ENCODE measurements at regions not wholly inside any gene's neighbourhood (a gene's known extent, or its start where the extent isn't known, plus 50 kb on each side); places are given as distances from the start of the nearest gene placed in this dataset.

DNA sequence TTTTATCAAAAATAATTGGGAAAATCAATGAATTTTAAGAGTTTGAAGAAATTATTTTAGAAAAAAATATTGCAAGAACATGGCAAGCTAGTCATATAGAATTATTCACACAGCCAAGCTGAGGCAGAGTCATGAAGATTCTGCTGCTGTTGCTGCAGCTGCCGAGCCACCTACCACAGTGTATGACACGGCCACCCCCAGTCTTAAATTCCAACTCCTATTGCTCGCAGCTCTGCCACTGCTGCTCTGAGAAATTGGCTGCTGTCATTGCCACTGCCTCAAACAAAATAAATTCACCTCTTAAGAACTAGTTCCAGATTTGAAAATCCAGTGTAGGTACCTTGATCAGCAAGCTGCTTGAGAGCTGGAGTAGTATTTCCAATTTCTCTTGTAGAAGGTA, 1318.8 kb upstream of the ACO1 start:
- intact Hi-C loops (cut with micrococcal nuclease), result no loop called here
- H3K36me3 Mint-ChIP-seq, result no peaks in the 10 kb centered on the region
- CTCF ChIA-PET (ENCODE audit: partially characterized antibody), result no interaction called here
- POLR2A ChIA-PET (ENCODE audit: partially characterized antibody), result no interaction called here
- H3K9me3 Mint-ChIP-seq, result peaks cover 0 to 5% (median 0%) of the 10 kb centered on the region in 8 donors
- no peak overlapping the region for H3K27ac Mint-ChIP-seq
- no peak for DNase-seq
- H3K27me3 Mint-ChIP-seq, result peaks cover 4 to 8% of the 10 kb centered on the region in 2 donors
- Histone ChIP-seq H3K27me3 (ENCODE audit: insufficient read depth, low read length) (no peaks in the 10 kb centered on the region), H3K4me1 (ENCODE audit: insufficient read depth, low read length) (no peaks in the 10 kb centered on the region), H3K36me3 (ENCODE audit: insufficient read depth, low read length) (no peaks in the 10 kb centered on the region), H3K27ac (ENCODE audit: low read depth, low read length) (no peak overlapping the region), H3K4me3 (ENCODE audit: low read length in 2 of 2) (no peak overlapping the region), H3K9me3 (ENCODE audit: control insufficient read depth in 1 of 2, low read length in 2 of 2) (no peaks in the 10 kb centered on the region)
- H3K4me3 Mint-ChIP-seq, result no peak overlapping the region
- H3K4me1 Mint-ChIP-seq, result no peaks in the 10 kb centered on the region

DNA sequence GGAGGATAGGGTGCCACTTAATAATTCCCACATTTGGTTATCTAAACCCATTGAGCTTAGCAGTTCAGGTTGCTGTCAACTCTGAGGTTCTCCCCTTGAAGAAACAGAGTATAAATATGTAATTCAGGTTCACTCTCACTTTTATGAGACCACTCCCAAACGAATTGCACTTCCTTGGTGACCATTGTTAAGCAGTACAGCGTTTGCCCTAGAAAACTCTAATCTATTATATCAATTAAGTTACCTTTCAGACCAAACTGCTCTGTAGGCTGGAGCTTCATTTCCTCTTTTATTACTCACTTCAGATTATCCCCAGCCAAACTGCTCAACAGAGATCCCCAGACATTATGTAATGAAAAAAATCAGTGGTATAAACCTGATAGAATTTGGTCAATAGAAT, 1317.0 kb upstream of the ACO1 start:
- no peaks in the 10 kb centered on the region for H3K36me3 ChIP-seq (ENCODE audit: insufficient read depth, low read length)
- Mint-ChIP-seq H3K27me3 (peaks cover 4 to 8% of the 10 kb centered on the region in 2 donors), H3K4me3 (no peak overlapping the region), H3K9me3 (peaks cover 0 to 2% (median 0%) of the 10 kb centered on the region in 8 donors), H3K27ac (no peak overlapping the region), H3K4me1 (no peaks in the 10 kb centered on the region), H3K36me3 (no peaks in the 10 kb centered on the region)
- no peak for DNase-seq
- CTCF ChIA-PET (ENCODE audit: partially characterized antibody), result interaction anchor here (0.7 kb wide), 1 partner anchor 359 kb away, joined by 3 read pairs; no protein-coding TSS in a partner anchor
- no peaks in the 10 kb centered on the region for H3K27me3 ChIP-seq (ENCODE audit: insufficient read depth, low read length)
- intact Hi-C loops (cut with micrococcal nuclease), result no loop called here
- H3K4me3 ChIP-seq (ENCODE audit: low read length in 2 of 2), result no peak overlapping the region
- no peak overlapping the region for H3K27ac ChIP-seq (ENCODE audit: low read depth, low read length)
- POLR2A ChIA-PET (ENCODE audit: partially characterized antibody), result no interaction called here
- H3K4me1 ChIP-seq (ENCODE audit: insufficient read depth, low read length), result no peaks in the 10 kb centered on the region
- H3K9me3 ChIP-seq (ENCODE audit: control insufficient read depth in 1 of 2, low read length in 2 of 2), result no peaks in the 10 kb centered on the region

DNA sequence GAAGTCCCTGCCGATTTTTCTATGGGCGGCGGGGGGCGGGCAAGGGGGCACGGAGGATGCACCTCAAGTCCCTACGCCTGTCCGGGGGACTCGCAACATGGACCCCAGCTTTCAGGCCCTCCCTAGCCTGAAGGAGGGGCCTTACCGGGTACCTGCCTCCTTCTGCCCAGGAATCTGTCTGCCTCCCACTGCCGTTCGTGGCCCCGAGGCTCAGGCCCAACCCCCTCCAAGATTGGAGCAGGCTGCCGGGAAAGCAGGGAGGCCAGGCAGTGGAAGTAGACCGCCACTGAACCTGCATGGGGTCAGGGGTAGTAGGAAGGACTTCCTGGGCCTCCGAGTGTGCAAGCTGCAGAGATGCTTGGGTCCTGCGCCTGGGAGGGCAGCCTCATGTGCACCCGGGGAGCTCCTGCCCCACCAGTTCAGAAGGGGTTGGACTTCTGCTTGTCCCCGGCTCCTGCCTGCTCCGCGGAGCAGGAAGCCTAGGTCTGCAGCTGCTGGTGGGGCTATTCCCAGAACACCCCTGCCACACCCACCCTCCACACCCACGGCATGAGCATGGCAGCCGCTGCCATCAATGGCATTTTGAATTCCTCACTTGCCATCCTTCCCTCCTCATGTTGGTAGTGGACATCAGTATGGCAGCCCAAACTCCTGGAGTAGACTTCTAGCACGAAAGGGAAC, 1312.7 kb upstream of the ACO1 start:
- peaks cover 2 to 4% of the 10 kb centered on the region in 2 donors for H3K27me3 Mint-ChIP-seq
- CTCF ChIA-PET (ENCODE audit: partially characterized antibody), result no interaction called here
- no peak overlapping the region for H3K27ac Mint-ChIP-seq
- Histone ChIP-seq H3K27ac (ENCODE audit: low read depth, low read length) (no peak overlapping the region), H3K27me3 (ENCODE audit: insufficient read depth, low read length) (no peaks in the 10 kb centered on the region), H3K4me3 (ENCODE audit: low read length in 2 of 2) (no peak overlapping the region), H3K36me3 (ENCODE audit: insufficient read depth, low read length) (no peaks in the 10 kb centered on the region), H3K4me1 (ENCODE audit: insufficient read depth, low read length) (no peaks in the 10 kb centered on the region), H3K9me3 (ENCODE audit: control insufficient read depth in 1 of 2, low read length in 2 of 2) (no peaks in the 10 kb centered on the region)
- intact Hi-C loops (cut with micrococcal nuclease), result no loop called here
- no peaks in the 10 kb centered on the region for H3K9me3 Mint-ChIP-seq
- H3K4me3 Mint-ChIP-seq, result no peak overlapping the region
- POLR2A ChIA-PET (ENCODE audit: partially characterized antibody), result no interaction called here
- no peaks in the 10 kb centered on the region for H3K36me3 Mint-ChIP-seq
- no peaks in the 10 kb centered on the region for H3K4me1 Mint-ChIP-seq
- DNase-seq, result peak in 1 of 5 donors; percentile 36

DNA sequence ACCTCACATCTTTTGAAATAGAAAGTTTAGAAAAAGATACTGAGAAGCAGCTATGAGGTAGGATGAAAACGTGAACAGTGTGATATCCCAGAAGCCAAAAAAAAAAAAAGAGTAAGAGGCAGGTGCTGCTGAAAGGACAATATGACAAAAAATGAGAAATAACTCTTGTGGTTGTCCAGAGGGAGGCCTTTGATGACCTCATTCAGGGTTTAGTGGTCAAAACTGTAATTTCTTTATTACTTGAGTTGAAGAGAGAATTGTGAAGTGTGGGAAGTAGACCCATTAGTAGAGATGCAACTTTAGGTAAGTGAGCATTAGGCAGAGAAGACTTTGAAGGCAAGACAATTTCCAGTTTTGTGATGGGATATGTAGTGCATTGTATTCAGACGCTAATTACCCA, 1306.3 kb upstream of the ACO1 start:
- no peak for DNase-seq
- H3K9me3 ChIP-seq (ENCODE audit: control insufficient read depth in 1 of 2, low read length in 2 of 2), result no peaks in the 10 kb centered on the region
- H3K27ac ChIP-seq (ENCODE audit: low read depth, low read length), result no peak overlapping the region
- H3K4me3 ChIP-seq (ENCODE audit: low read length in 2 of 2), result no peak overlapping the region
- Mint-ChIP-seq H3K27ac (no peak overlapping the region), H3K36me3 (no peaks in the 10 kb centered on the region), H3K4me1 (no peaks in the 10 kb centered on the region), H3K4me3 (no peak overlapping the region), H3K27me3 (no peaks in the 10 kb centered on the region), H3K9me3 (no peaks in the 10 kb centered on the region)
- intact Hi-C loops (cut with micrococcal nuclease), result no loop called here
- POLR2A ChIA-PET (ENCODE audit: partially characterized antibody), result no interaction called here
- CTCF ChIA-PET (ENCODE audit: partially characterized antibody), result no interaction called here
- H3K36me3 ChIP-seq (ENCODE audit: insufficient read depth, low read length), result no peaks in the 10 kb centered on the region
- H3K4me1 ChIP-seq (ENCODE audit: insufficient read depth, low read length), result no peaks in the 10 kb centered on the region
- no peaks in the 10 kb centered on the region for H3K27me3 ChIP-seq (ENCODE audit: insufficient read depth, low read length)

DNA sequence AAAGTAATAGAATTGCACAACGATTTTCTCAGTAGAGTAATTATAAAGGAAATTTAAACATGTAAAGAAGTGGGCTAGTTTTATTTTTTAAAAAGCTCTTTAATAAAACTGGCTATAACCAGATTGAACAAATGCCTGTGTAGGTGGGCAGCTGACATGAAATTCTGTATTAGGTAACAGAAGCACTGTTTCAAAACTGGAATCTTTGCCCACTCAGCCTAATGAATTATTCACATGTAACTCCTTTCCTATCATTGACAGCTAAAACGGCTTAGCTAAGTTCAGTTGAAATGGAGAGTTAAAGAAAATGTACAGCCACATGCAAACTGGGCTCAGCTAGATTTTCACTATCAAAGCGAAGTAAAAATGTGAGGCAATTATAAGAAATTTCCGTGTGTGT, 1300.1 kb upstream of the ACO1 start:
- Mint-ChIP-seq H3K36me3 (no peaks in the 10 kb centered on the region), H3K4me1 (no peaks in the 10 kb centered on the region), H3K27me3 (no peaks in the 10 kb centered on the region), H3K27ac (no peak overlapping the region), H3K9me3 (no peaks in the 10 kb centered on the region), H3K4me3 (no peak overlapping the region)
- POLR2A ChIA-PET (ENCODE audit: partially characterized antibody), result no interaction called here
- no peak overlapping the region for H3K27ac ChIP-seq (ENCODE audit: low read depth, low read length)
- no peak overlapping the region for H3K4me3 ChIP-seq (ENCODE audit: low read length in 2 of 2)
- intact Hi-C loops (cut with micrococcal nuclease), result no loop called here
- CTCF ChIA-PET (ENCODE audit: partially characterized antibody), result no interaction called here
- DNase-seq, result no peak
- H3K9me3 ChIP-seq (ENCODE audit: control insufficient read depth in 1 of 2, low read length in 2 of 2), result no peaks in the 10 kb centered on the region
- no peaks in the 10 kb centered on the region for H3K36me3 ChIP-seq (ENCODE audit: insufficient read depth, low read length)
- H3K4me1 ChIP-seq (ENCODE audit: insufficient read depth, low read length), result no peaks in the 10 kb centered on the region
- no peaks in the 10 kb centered on the region for H3K27me3 ChIP-seq (ENCODE audit: insufficient read depth, low read length)

DNA sequence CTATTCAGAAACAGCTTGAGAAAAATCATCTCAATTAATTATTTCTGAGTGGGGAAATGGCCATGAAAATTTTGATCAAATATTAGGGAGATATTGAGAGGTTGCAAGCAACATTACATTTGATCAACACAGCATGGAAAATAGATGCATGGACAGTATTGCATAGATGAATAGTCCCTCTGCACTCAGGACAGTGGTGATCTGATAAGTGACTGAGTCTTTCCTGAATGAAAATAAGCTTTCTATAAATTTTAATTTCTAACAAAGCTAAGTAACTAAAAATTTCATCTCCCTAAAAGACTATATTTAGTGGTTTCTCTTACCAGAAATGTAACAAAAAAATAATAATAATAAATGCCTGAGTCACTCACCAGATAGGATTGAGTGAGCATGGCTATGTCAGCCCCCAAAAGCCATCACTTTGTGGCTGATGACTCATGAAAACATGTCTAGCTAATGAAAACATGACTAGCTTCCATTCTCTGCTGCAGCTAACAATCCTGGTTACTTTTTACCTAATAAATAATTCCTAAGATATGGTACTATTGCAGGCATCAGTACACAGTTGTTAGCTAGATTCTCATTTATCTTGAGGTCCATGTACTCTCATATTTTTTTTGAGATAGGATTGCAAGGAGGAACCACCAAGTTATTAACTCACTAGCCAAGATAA, 1294.8 kb upstream of the ACO1 start:
- H3K4me3 Mint-ChIP-seq, result no peak overlapping the region
- H3K27me3 ChIP-seq (ENCODE audit: insufficient read depth, low read length), result no peaks in the 10 kb centered on the region
- no peak overlapping the region for H3K27ac Mint-ChIP-seq
- no peaks in the 10 kb centered on the region for H3K36me3 Mint-ChIP-seq
- H3K27me3 Mint-ChIP-seq, result peaks cover 0 to 4% of the 10 kb centered on the region in 2 donors
- intact Hi-C loops (cut with micrococcal nuclease), result no loop called here
- ChIA-PET POLR2A (ENCODE audit: partially characterized antibody) (no interaction called here), CTCF (ENCODE audit: partially characterized antibody) (no interaction called here)
- no peak overlapping the region for H3K27ac ChIP-seq (ENCODE audit: low read depth, low read length)
- no peaks in the 10 kb centered on the region for H3K4me1 ChIP-seq (ENCODE audit: insufficient read depth, low read length)
- H3K4me1 Mint-ChIP-seq, result no peaks in the 10 kb centered on the region
- no peaks in the 10 kb centered on the region for H3K9me3 ChIP-seq (ENCODE audit: control insufficient read depth in 1 of 2, low read length in 2 of 2)
- H3K4me3 ChIP-seq (ENCODE audit: low read length in 2 of 2), result no peak overlapping the region
- H3K36me3 ChIP-seq (ENCODE audit: insufficient read depth, low read length), result no peaks in the 10 kb centered on the region
- no peak for DNase-seq
- no peaks in the 10 kb centered on the region for H3K9me3 Mint-ChIP-seq

DNA sequence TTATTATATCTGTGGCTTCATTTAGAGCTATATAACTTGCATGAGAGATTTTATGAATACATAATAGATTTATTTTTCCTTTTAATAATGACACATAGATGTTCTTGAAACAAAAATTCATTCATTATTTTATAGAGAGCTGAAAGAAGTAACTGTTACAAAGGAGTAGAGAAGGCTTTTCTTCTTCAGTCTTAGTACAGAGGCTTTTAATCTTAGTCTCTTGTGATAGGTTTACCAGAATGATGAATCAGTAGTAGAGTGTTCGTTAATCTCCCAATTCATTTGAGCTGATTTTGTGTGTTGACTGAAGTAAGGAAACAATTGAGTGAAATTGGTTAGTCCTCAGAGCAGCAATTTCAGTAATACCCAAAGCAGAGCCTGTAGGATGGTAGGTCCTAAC, 1284.1 kb upstream of the ACO1 start:
- Histone ChIP-seq H3K4me3 (ENCODE audit: low read length in 2 of 2) (no peak overlapping the region), H3K27me3 (ENCODE audit: insufficient read depth, low read length) (no peaks in the 10 kb centered on the region), H3K4me1 (ENCODE audit: insufficient read depth, low read length) (no peaks in the 10 kb centered on the region), H3K36me3 (ENCODE audit: insufficient read depth, low read length) (no peaks in the 10 kb centered on the region), H3K27ac (ENCODE audit: low read depth, low read length) (no peak overlapping the region), H3K9me3 (ENCODE audit: control insufficient read depth in 1 of 2, low read length in 2 of 2) (no peaks in the 10 kb centered on the region)
- Mint-ChIP-seq H3K9me3 (no peaks in the 10 kb centered on the region), H3K4me1 (peaks cover 0 to 1% (median 0%) of the 10 kb centered on the region in 4 donors), H3K36me3 (no peaks in the 10 kb centered on the region), H3K27ac (no peak overlapping the region), H3K27me3 (peaks cover 0 to 1% of the 10 kb centered on the region in 2 donors), H3K4me3 (no peak overlapping the region)
- no peak for DNase-seq
- ChIA-PET POLR2A (ENCODE audit: partially characterized antibody) (no interaction called here), CTCF (ENCODE audit: partially characterized antibody) (no interaction called here)
- intact Hi-C loops (cut with micrococcal nuclease), result no loop called here

Data from CD4-positive, alpha-beta memory T cell (primary cell).